Fibroblast of pulmonary artery (primary cell): ENCODE measurements at regions not wholly inside any gene's neighbourhood (a gene's known extent, or its start where the extent isn't known, plus 50 kb on each side); places are given as distances from the start of the nearest gene placed in this dataset.
A peak's percentile ranks its signal among the peaks of the same experiment; 100 is the strongest.

Source experiments
- DNase-seq: peaks from one replicate; pipeline ENCODE4 v3.0.0-alpha.2; 2010; ENCODE audit warnings: low read depth
- H3K4me3 ChIP-seq: replicated peaks from 2 replicates; pipeline ENCODE4 v1.5.1; 2011; ENCODE audit warnings: low read depth, mild to moderate bottlenecking, control low read depth, low read length, moderate library complexity
- TF ChIP-seq, protein P1 (sequence below): IDR thresholded peaks from 2 replicates; pipeline ENCODE4 v1.5.1; 2011; ENCODE audit warnings: mild to moderate bottlenecking, control low read depth, low read length, inconsistent platforms; ENCODE audit errors: missing control alignments

GRCh38 chr5:130801963-130802362, 363.1 kb downstream of the HINT1 start:
- H3K4me3 ChIP-seq: no peak overlapping the region
- TF ChIP-seq, protein P1, sequence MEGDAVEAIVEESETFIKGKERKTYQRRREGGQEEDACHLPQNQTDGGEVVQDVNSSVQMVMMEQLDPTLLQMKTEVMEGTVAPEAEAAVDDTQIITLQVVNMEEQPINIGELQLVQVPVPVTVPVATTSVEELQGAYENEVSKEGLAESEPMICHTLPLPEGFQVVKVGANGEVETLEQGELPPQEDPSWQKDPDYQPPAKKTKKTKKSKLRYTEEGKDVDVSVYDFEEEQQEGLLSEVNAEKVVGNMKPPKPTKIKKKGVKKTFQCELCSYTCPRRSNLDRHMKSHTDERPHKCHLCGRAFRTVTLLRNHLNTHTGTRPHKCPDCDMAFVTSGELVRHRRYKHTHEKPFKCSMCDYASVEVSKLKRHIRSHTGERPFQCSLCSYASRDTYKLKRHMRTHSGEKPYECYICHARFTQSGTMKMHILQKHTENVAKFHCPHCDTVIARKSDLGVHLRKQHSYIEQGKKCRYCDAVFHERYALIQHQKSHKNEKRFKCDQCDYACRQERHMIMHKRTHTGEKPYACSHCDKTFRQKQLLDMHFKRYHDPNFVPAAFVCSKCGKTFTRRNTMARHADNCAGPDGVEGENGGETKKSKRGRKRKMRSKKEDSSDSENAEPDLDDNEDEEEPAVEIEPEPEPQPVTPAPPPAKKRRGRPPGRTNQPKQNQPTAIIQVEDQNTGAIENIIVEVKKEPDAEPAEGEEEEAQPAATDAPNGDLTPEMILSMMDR: no peak
- DNase-seq: no peak

DNA sequence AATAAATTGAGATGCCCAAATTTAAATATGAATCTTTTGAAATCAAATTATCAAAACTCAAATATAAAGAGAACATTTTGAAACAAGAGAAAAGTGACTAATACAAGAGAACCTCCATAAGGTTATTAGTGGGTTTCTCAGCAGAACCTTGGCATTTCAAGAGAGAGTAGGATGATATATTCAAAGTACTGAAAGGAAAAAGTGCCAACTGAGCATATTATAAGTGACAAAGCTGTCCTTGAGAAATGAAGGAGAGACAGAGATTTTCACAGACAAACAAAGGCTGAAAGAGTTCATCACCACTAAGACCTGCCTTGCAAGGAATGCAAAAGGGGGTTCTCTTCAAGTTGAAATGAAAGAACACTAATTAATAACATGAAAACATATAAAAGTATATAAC, 366.0 kb downstream of the HINT1 start:
- TF ChIP-seq, protein P1: no peak
- no peak for DNase-seq
- no peak overlapping the region for H3K4me3 ChIP-seq

- H3K4me3 ChIP-seq: no peak overlapping the region
- DNase-seq: no peak
- TF ChIP-seq, protein P1: no peak
These were observed 367.8 kb downstream of the HINT1 start for GRCh38 chr5:130797303-130797702.

GRCh38 chr5:130796902-130797301, 368.2 kb downstream of the HINT1 start:
- H3K4me3 ChIP-seq: no peak overlapping the region
- TF ChIP-seq, protein P1: no peak
- no peak for DNase-seq

DNA sequence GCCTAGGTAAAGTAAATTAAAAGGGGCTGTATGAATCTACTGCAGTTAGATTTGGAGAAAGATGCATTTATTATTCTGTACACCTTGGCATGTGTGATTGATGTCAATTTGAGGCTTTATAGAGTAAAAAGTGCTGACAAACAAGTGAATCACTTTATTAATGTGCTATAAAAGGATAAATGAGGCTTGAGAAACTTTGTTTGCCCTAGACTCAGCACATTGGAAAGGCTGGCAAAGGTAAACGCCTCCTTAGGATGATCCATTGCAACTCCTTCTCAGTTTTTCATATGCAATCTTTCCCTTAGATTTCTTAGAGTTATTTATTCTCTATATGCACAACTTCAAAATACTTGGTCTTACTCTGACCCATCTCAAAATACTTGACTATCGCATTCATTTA, 369.0 kb downstream of the HINT1 start:
- no peak overlapping the region for H3K4me3 ChIP-seq
- TF ChIP-seq, protein P1: no peak
- no peak for DNase-seq

GRCh38 chr5:130795037-130795436, 370.0 kb downstream of the HINT1 start:
- no peak overlapping the region for H3K4me3 ChIP-seq
- peak; percentile 8 for DNase-seq
- TF ChIP-seq, protein P1: no peak

GRCh38 chr5:130777794-130778193, 387.3 kb downstream of the HINT1 start:
- no peak for DNase-seq
- TF ChIP-seq, protein P1: no peak
- H3K4me3 ChIP-seq: no peak overlapping the region
